OCI-LY7 (cell line): ENCODE measurements at regions not wholly inside any gene's neighbourhood (a gene's known extent, or its start where the extent isn't known, plus 50 kb on each side); places are given as distances from the start of the nearest gene placed in this dataset.
"Not testable (repeated sequence)": the region's sequence is repeated elsewhere in the genome, so short reads cannot be mapped to it uniquely, and the experiment has no call there.

ENCODE experiments used
- BruUV-seq: library from RNA; stranded (reverse); fragments of 400-500 nt; replicated peaks from 2 replicates; lab custom pipeline; 2021; lab: Mats Ljungman, UMichigan
- CTCF ChIA-PET: fragments of 300-600 bp; sonication (Branson Sonifier 250); formaldehyde crosslinking; loops from one replicate; lab custom pipeline; 2022; ENCODE audit warnings: antibody characterized with exemption; ENCODE audit not compliant: unreplicated experiment; lab: Charles Lee
- POLR2A ChIA-PET: fragments of 300-600 bp; sonication (Branson Sonifier 250); formaldehyde crosslinking; loops from one replicate; lab custom pipeline; 2022; ENCODE audit warnings: antibody characterized with exemption; lab: Charles Lee
- DNase-seq: peaks from one replicate; pipeline ENCODE4 v3.0.0-alpha.2; 2015; ENCODE audit warnings: low spot score
- H2AFZ ChIP-seq: fragments of 200-600 bp; sonication (generic), shearing (Covaris generic); 2 replicates; pipeline ENCODE4 v1.6.1; 2014; ENCODE audit warnings: mild to moderate bottlenecking, antibody characterized with exemption, low read length, moderate library complexity
- H3K27ac ChIP-seq: fragments of 200-600 bp; sonication (generic); 2 replicates; pipeline ENCODE4 v1.5.1; 2014; ENCODE audit warnings: mixed run types, low read depth, mild to moderate bottlenecking, moderate library complexity, low read length, inconsistent platforms; ENCODE audit not compliant: poor library complexity, severe bottlenecking
- H3K36me3 ChIP-seq: fragments of 200-600 bp; sonication (generic); 2 replicates; pipeline ENCODE4 v1.6.1; 2014; ENCODE audit warnings: mild to moderate bottlenecking, antibody characterized with exemption, low read length, moderate library complexity, mixed read lengths; ENCODE audit not compliant: insufficient read depth
- H3K4me1 ChIP-seq: fragments of 200-600 bp; sonication (generic); 2 replicates; pipeline ENCODE4 v1.5.1; 2014; ENCODE audit warnings: mild to moderate bottlenecking, low read length; ENCODE audit not compliant: insufficient read depth, poor library complexity, severe bottlenecking
- H3K4me2 ChIP-seq: fragments of 200-600 bp; sonication (generic); 2 replicates; pipeline ENCODE4 v1.6.1; 2014; ENCODE audit warnings: mild to moderate bottlenecking, low read length
- H3K4me3 ChIP-seq: fragments of 200-600 bp; sonication (generic); 2 replicates; pipeline ENCODE4 v1.5.1; 2014; ENCODE audit warnings: mild to moderate bottlenecking, low read depth, low read length; ENCODE audit not compliant: poor library complexity, severe bottlenecking
- H3K79me2 ChIP-seq: fragments of 200-600 bp; sonication (generic); 2 replicates; pipeline ENCODE4 v1.6.1; 2016; ENCODE audit warnings: low read depth, mild to moderate bottlenecking, low read length, moderate library complexity, mixed read lengths; ENCODE audit not compliant: insufficient read depth
- H3K9me2 ChIP-seq: fragments of 200-600 bp; sonication (generic); 2 replicates; pipeline ENCODE4 v1.6.1; 2016; ENCODE audit warnings: mild to moderate bottlenecking, low read length, mixed read lengths; ENCODE audit not compliant: insufficient read depth
- H3K9me3 ChIP-seq: fragments of 200-600 bp; sonication (generic); 2 replicates; pipeline ENCODE4 v1.6.1; 2014; ENCODE audit warnings: mild to moderate bottlenecking, mixed run types, low read length, mixed read lengths
- H4K20me1 ChIP-seq: fragments of 200-600 bp; sonication (generic); 2 replicates; pipeline ENCODE4 v1.6.1; 2014; ENCODE audit warnings: mild to moderate bottlenecking, antibody characterized with exemption, low read length, moderate library complexity, mixed read lengths; ENCODE audit not compliant: insufficient read depth
- EZH2phosphoT487 ChIP-seq: fragments of 200-600 bp; sonication (generic); IDR thresholded peaks from 2 replicates; pipeline ENCODE4 v1.6.1; 2018; ENCODE audit warnings: low read depth, borderline replicate concordance, mild to moderate bottlenecking, mixed run types, antibody characterized with exemption, low read length, moderate library complexity, mixed read lengths
- intact Hi-C: fragments of 100-400 bp; cut with micrococcal nuclease; formaldehyde crosslinking; loops from one replicate; pipeline ENCODE4 v1.10.0; 2022; ENCODE audit not compliant: unreplicated experiment
- TF ChIP-seq, protein P1 (sequence below): fragments of 200-600 bp; sonication (generic); conservative IDR thresholded peaks from 2 replicates; pipeline ENCODE4 v1.5.1; 2014; ENCODE audit warnings: mild to moderate bottlenecking, antibody characterized with exemption, low read length, moderate library complexity, mixed read lengths

DNA sequence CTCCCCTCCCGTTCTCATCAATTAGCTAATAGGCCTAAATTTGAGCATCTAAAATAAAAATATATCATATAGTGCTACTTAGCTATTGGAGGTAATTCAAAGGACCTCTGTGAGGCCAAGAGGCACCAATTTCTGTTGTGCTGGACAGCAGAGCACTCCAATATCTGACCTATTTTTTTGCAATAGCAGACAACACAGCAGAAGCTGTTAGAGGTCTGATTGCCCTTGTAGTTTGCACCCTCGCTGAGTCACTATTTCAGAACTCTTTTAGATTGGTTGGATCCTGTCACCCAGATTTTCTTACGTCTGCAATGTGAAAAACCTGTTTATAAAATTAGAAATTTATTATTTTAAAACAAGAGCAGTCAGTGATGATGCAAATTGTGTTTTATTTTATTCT is 184.1 kb downstream of the CEP135 start:
- BruUV-seq = no TSS peak
- no peak overlapping the region for H2AFZ ChIP-seq
- no peak overlapping the region for H3K27ac ChIP-seq
- H3K9me3 ChIP-seq = no peaks in the 10 kb centered on the region
- no peak for DNase-seq
- H3K4me2 ChIP-seq = no peak overlapping the region
- H3K4me3 ChIP-seq = no peak overlapping the region
- CTCF ChIA-PET = no interaction called here
- H3K79me2 ChIP-seq = no peaks in the 10 kb centered on the region
- POLR2A ChIA-PET = no interaction called here
- no peaks in the 10 kb centered on the region for H3K9me2 ChIP-seq
- peaks cover 8% of the 10 kb centered on the region for H3K4me1 ChIP-seq
- TF ChIP-seq, protein P1, sequence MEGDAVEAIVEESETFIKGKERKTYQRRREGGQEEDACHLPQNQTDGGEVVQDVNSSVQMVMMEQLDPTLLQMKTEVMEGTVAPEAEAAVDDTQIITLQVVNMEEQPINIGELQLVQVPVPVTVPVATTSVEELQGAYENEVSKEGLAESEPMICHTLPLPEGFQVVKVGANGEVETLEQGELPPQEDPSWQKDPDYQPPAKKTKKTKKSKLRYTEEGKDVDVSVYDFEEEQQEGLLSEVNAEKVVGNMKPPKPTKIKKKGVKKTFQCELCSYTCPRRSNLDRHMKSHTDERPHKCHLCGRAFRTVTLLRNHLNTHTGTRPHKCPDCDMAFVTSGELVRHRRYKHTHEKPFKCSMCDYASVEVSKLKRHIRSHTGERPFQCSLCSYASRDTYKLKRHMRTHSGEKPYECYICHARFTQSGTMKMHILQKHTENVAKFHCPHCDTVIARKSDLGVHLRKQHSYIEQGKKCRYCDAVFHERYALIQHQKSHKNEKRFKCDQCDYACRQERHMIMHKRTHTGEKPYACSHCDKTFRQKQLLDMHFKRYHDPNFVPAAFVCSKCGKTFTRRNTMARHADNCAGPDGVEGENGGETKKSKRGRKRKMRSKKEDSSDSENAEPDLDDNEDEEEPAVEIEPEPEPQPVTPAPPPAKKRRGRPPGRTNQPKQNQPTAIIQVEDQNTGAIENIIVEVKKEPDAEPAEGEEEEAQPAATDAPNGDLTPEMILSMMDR = no peak
- no peak for TF ChIP-seq EZH2phosphoT487
- H4K20me1 ChIP-seq = no peaks in the 10 kb centered on the region; the same call in 1 of the 2 replicates
- intact Hi-C loops = no loop called here
- H3K36me3 ChIP-seq = no peaks in the 10 kb centered on the region

DNA sequence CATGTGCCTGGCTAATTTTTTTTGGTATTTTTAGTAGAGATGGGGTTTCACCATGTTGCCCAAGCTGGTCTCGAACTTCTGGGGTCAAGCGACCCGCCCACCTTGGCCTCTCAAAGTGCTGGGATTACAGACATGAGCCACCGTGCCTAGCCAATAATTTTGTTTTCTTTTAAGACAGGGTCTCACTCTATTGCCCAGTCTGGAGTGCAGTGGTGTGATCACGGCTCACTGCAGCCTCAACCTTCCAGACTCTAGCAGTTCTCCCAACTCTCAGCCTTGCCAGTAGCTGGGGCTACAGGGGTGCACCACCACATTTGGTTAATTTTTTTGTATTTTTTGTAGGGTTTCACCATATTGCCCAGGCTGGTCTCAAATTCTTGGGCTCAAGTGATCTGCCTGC is 183.4 kb downstream of the CEP135 start:
- DNase-seq, H3K36me3 ChIP-seq, H3K9me2 ChIP-seq, BruUV-seq, H3K79me2 ChIP-seq, H3K9me3 ChIP-seq, H3K27ac ChIP-seq, H2AFZ ChIP-seq, POLR2A ChIA-PET, intact Hi-C loops, H3K4me2 ChIP-seq, H3K4me3 ChIP-seq, H3K4me1 ChIP-seq, CTCF ChIA-PET, H4K20me1 ChIP-seq: not testable (repeated sequence)

DNA sequence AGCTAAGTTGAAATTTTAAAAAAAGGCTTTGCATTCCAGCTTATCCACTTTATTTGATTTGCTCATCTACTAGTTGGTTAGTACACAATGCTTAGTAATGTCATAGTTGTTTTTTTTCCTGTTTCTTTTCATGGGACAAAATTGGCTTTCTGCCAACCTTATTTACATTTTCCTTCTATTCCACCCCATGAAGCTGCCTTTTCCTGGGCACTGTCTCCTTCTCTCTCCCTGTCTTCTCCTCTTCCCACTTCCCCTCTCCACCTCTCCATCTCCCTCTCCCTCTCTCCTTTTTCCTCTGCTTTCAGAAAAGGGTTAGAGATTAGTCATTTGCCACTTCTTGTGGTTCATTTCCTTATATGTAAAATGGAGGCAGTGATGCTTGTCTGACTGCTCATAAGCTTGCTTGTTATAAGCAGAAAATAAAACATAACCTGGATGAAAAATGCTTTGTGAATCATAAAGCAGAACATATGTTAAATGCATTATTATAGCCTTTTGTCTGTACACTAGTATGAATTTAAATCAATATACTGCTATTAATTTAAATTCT is 181.9 kb downstream of the CEP135 start:
- ChIA-PET CTCF (no interaction called here), POLR2A (interaction anchor here (0.7 to 1.7 kb wide), 3 partner anchors 8 to 146 kb away, joined by 3 to 4 read pairs (median 4); no protein-coding TSS in a partner anchor)
- intact Hi-C loops = no loop called here
- H3K4me3 ChIP-seq = no peak overlapping the region
- H3K36me3 ChIP-seq = no peaks in the 10 kb centered on the region
- no peak for DNase-seq
- TF ChIP-seq, protein P1 = no peak
- TF ChIP-seq EZH2phosphoT487 = no peak
- no peaks in the 10 kb centered on the region; the same call in 1 of the 2 replicates for H4K20me1 ChIP-seq
- no peaks in the 10 kb centered on the region for H3K9me2 ChIP-seq
- no peak overlapping the region for H3K4me2 ChIP-seq
- no TSS peak for BruUV-seq
- H3K27ac ChIP-seq = no peak overlapping the region
- peaks cover 8% of the 10 kb centered on the region for H3K4me1 ChIP-seq
- no peak overlapping the region for H2AFZ ChIP-seq
- no peaks in the 10 kb centered on the region for H3K9me3 ChIP-seq
- H3K79me2 ChIP-seq = no peaks in the 10 kb centered on the region
